GM23338 (cell line): ENCODE measurements at regions not wholly inside any gene's neighbourhood (a gene's known extent, or its start where the extent isn't known, plus 50 kb on each side); places are given as distances from the start of the nearest gene placed in this dataset.

Experiments used
- ATAC-seq: fragments of 200-7000 bp; cut with Tn5 transposase; 3 replicates; pipeline ENCODE4 v1.9.1; 2020
- DNase-seq: peaks from one replicate; pipeline ENCODE4 v3.0.0-alpha.2; 2015; ENCODE audit warnings: low spot score
- H2AFZ ChIP-seq: fragments of 200-600 bp; sonication (generic); 2 replicates; pipeline ENCODE4 v1.8.0; 2016; ENCODE audit warnings: antibody characterized with exemption, mild to moderate bottlenecking, moderate library complexity
- H3F3A ChIP-seq: fragments of 200-600 bp; sonication (generic); replicated peaks from 2 replicates; pipeline ENCODE4 v1.8.0; 2017; ENCODE audit warnings: antibody characterized with exemption, mixed run types, low read depth
- H3K27ac ChIP-seq: fragments of 200-600 bp; sonication (generic); 2 replicates; pipeline ENCODE4 v1.6.1; 2016; ENCODE audit warnings: low read depth
- H3K27me3 ChIP-seq: fragments of 200-600 bp; sonication (generic); 2 replicates; pipeline ENCODE4 v1.8.0; 2016; ENCODE audit warnings: mild to moderate bottlenecking, mixed run types, moderate library complexity; ENCODE audit not compliant: insufficient read depth
- H3K36me3 ChIP-seq: fragments of 200-600 bp; sonication (generic); 2 replicates; pipeline ENCODE4 v1.8.0; 2016; ENCODE audit warnings: mild to moderate bottlenecking; ENCODE audit not compliant: insufficient read depth
- H3K4me1 ChIP-seq: fragments of 200-600 bp; sonication (generic); 2 replicates; pipeline ENCODE4 v1.8.0; 2016; ENCODE audit warnings: mild to moderate bottlenecking, moderate library complexity; ENCODE audit not compliant: insufficient read depth
- H3K4me2 ChIP-seq: fragments of 200-600 bp; sonication (generic); 2 replicates; pipeline ENCODE4 v1.7.1; 2017; ENCODE audit warnings: mixed run types
- H3K4me3 ChIP-seq: fragments of 200-600 bp; sonication (generic); 2 replicates; pipeline ENCODE4 v1.6.1; 2016; ENCODE audit warnings: mixed run types
- H3K79me2 ChIP-seq: fragments of 200-600 bp; sonication (generic); replicated peaks from 2 replicates; pipeline ENCODE4 v1.8.0; 2017; ENCODE audit warnings: mild to moderate bottlenecking; ENCODE audit not compliant: insufficient read depth
- H3K9me2 ChIP-seq: fragments of 200-600 bp; sonication (generic); 2 replicates; pipeline ENCODE4 v1.8.0; 2017; ENCODE audit not compliant: insufficient read depth
- H4K20me1 ChIP-seq: fragments of 200-600 bp; sonication (generic); replicated peaks from 2 replicates; pipeline ENCODE4 v1.8.0; 2017; ENCODE audit warnings: mild to moderate bottlenecking; ENCODE audit not compliant: insufficient read depth
- H3K27ac Mint-ChIP-seq: 2 replicates; pipeline ENCODE4 v1.8.0; 2020; ENCODE audit warnings: inconsistent platforms, mild to moderate bottlenecking, moderate library complexity, mixed read lengths
- H3K27me3 Mint-ChIP-seq: 3 replicates; pipeline ENCODE4 v1.8.0; 2022; ENCODE audit warnings: low read depth, mild to moderate bottlenecking, moderate library complexity, mixed read lengths, inconsistent platforms; ENCODE audit not compliant: insufficient read depth, poor library complexity
- H3K36me3 Mint-ChIP-seq: 3 replicates; pipeline ENCODE4 v1.8.0; 2021; ENCODE audit warnings: low read depth, mild to moderate bottlenecking, inconsistent platforms, moderate library complexity, mixed read lengths
- H3K4me1 Mint-ChIP-seq: 3 replicates; pipeline ENCODE4 v1.8.0; 2020; ENCODE audit warnings: mild to moderate bottlenecking, inconsistent platforms, mixed read lengths
- H3K4me3 Mint-ChIP-seq: 3 replicates; pipeline ENCODE4 v1.8.0; 2021; ENCODE audit warnings: moderate library complexity, mild to moderate bottlenecking, inconsistent platforms, mixed read lengths
- H3K9me3 Mint-ChIP-seq: 3 replicates; pipeline ENCODE4 v1.8.0; 2020; ENCODE audit warnings: moderate library complexity, mild to moderate bottlenecking, inconsistent platforms, mixed read lengths
- CREB1 ChIP-seq: fragments of 250-450 bp; sonication (Bioruptor Pico); IDR thresholded peaks from 2 replicates; pipeline ENCODE4 v1.5.0; 2020; ENCODE audit warnings: low read depth, mild to moderate bottlenecking, moderate library complexity
- EZH2phosphoT487 ChIP-seq: fragments of 200-600 bp; sonication (generic); IDR thresholded peaks from one replicate; pipeline ENCODE4 v1.8.1; 2018; ENCODE audit warnings: antibody characterized with exemption; ENCODE audit not compliant: unreplicated experiment
- NANOG ChIP-seq: IDR thresholded peaks from 2 replicates; pipeline ENCODE4 v1.6.1; 2016; ENCODE audit warnings: antibody characterized with exemption, borderline replicate concordance
- STAT1 ChIP-seq: IDR thresholded peaks from one replicate; pipeline ENCODE4 v1.6.1; 2016; ENCODE audit warnings: antibody characterized with exemption; ENCODE audit not compliant: unreplicated experiment
- TF ChIP-seq, protein P1 (sequence below): fragments of 250-450 bp; sonication (Bioruptor Pico); IDR thresholded peaks from 2 replicates; pipeline ENCODE4 v1.5.0; 2020; ENCODE audit warnings: mild to moderate bottlenecking, moderate library complexity
- TF ChIP-seq, protein P2 (sequence below), 2 experiments: fragments of 200-600 bp in 1 of 2; sonication (generic) in 1 of 2; conservative IDR thresholded peaks; 2 replicates each; pipeline versions ENCODE4 v1.5.1 to v1.6.1; 2016 to 2017; ENCODE audit warnings: antibody characterized with exemption in 2 of 2, low read depth in 2 of 2, mild to moderate bottlenecking in 2 of 2, moderate library complexity in 1 of 2

DNA sequence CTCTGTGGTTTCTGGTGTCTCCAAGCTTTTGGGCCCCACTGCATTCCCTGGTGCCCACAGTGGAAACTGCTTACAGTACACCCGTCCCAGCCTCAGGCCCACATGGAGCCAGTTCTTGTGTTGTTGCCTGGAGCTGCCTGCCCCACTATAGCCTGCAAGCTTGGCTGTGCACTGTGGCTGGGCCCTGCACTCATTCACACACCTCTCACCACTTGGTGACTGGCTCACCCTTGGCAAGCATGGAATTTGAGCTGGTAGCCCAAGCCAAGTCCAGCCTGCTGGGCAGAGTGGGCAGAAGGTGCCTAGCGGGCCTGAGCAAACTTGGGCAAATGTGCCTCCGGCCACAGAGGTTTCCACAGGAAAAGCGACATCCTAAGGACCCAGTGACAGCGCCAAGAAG lies 472.3 kb downstream of the MMUT start:
- Histone ChIP-seq H3K27me3 (no peaks in the 10 kb centered on the region), H3K4me2 (no peak overlapping the region), H2AFZ (no peak overlapping the region), H3K27ac (no peak overlapping the region), H3K36me3 (no peaks in the 10 kb centered on the region), H4K20me1 (no peaks in the 10 kb centered on the region), H3K4me1 (no peaks in the 10 kb centered on the region), H3K4me3 (no peak overlapping the region), H3F3A (no peaks in the 10 kb centered on the region), H3K79me2 (no peaks in the 10 kb centered on the region), H3K9me2 (peaks cover 11% of the 10 kb centered on the region; the same call in 1 of the 2 replicates)
- Mint-ChIP-seq H3K27me3 (peaks cover 2% of the 10 kb centered on the region), H3K27ac (no peak overlapping the region), H3K36me3 (peaks cover 10% of the 10 kb centered on the region; the same call in 2 of the 3 replicates), H3K9me3 (peaks cover 31% of the 10 kb centered on the region; the same call in 2 of the 3 replicates), H3K4me3 (no peak overlapping the region), H3K4me1 (no peaks in the 10 kb centered on the region)
- no peak for ATAC-seq
- no peak for DNase-seq
- TF ChIP-seq NANOG, result no peak
- TF ChIP-seq, protein P1, sequence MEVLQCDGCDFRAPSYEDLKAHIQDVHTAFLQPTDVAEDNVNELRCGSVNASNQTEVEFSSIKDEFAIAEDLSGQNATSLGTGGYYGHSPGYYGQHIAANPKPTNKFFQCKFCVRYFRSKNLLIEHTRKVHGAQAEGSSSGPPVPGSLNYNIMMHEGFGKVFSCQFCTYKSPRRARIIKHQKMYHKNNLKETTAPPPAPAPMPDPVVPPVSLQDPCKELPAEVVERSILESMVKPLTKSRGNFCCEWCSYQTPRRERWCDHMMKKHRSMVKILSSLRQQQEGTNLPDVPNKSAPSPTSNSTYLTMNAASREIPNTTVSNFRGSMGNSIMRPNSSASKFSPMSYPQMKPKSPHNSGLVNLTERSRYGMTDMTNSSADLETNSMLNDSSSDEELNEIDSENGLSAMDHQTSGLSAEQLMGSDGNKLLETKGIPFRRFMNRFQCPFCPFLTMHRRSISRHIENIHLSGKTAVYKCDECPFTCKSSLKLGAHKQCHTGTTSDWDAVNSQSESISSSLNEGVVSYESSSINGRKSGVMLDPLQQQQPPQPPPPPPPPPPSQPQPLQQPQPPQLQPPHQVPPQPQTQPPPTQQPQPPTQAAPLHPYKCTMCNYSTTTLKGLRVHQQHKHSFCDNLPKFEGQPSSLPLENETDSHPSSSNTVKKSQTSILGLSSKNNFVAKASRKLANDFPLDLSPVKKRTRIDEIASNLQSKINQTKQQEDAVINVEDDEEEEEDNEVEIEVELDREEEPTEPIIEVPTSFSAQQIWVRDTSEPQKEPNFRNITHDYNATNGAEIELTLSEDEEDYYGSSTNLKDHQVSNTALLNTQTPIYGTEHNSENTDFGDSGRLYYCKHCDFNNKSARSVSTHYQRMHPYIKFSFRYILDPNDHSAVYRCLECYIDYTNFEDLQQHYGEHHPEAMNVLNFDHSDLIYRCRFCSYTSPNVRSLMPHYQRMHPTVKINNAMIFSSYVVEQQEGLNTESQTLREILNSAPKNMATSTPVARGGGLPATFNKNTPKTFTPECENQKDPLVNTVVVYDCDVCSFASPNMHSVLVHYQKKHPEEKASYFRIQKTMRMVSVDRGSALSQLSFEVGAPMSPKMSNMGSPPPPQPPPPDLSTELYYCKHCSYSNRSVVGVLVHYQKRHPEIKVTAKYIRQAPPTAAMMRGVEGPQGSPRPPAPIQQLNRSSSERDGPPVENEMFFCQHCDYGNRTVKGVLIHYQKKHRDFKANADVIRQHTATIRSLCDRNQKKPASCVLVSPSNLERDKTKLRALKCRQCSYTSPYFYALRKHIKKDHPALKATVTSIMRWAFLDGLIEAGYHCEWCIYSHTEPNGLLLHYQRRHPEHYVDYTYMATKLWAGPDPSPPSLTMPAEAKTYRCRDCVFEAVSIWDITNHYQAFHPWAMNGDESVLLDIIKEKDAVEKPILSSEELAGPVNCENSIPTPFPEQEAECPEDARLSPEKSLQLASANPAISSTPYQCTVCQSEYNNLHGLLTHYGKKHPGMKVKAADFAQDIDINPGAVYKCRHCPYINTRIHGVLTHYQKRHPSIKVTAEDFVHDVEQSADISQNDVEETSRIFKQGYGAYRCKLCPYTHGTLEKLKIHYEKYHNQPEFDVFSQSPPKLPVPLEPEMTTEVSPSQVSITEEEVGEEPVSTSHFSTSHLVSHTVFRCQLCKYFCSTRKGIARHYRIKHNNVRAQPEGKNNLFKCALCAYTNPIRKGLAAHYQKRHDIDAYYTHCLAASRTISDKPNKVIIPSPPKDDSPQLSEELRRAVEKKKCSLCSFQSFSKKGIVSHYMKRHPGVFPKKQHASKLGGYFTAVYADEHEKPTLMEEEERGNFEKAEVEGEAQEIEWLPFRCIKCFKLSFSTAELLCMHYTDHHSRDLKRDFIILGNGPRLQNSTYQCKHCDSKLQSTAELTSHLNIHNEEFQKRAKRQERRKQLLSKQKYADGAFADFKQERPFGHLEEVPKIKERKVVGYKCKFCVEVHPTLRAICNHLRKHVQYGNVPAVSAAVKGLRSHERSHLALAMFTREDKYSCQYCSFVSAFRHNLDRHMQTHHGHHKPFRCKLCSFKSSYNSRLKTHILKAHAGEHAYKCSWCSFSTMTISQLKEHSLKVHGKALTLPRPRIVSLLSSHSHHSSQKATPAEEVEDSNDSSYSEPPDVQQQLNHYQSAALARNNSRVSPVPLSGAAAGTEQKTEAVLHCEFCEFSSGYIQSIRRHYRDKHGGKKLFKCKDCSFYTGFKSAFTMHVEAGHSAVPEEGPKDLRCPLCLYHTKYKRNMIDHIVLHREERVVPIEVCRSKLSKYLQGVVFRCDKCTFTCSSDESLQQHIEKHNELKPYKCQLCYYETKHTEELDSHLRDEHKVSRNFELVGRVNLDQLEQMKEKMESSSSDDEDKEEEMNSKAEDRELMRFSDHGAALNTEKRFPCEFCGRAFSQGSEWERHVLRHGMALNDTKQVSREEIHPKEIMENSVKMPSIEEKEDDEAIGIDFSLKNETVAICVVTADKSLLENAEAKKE (CRISPR knock-in tag), result no peak
- TF ChIP-seq, protein P2, sequence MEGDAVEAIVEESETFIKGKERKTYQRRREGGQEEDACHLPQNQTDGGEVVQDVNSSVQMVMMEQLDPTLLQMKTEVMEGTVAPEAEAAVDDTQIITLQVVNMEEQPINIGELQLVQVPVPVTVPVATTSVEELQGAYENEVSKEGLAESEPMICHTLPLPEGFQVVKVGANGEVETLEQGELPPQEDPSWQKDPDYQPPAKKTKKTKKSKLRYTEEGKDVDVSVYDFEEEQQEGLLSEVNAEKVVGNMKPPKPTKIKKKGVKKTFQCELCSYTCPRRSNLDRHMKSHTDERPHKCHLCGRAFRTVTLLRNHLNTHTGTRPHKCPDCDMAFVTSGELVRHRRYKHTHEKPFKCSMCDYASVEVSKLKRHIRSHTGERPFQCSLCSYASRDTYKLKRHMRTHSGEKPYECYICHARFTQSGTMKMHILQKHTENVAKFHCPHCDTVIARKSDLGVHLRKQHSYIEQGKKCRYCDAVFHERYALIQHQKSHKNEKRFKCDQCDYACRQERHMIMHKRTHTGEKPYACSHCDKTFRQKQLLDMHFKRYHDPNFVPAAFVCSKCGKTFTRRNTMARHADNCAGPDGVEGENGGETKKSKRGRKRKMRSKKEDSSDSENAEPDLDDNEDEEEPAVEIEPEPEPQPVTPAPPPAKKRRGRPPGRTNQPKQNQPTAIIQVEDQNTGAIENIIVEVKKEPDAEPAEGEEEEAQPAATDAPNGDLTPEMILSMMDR (conservative IDR thresholded peaks at IDR 0.05; ENCODE audit: low read depth in 2 of 2), result no peak
- no peak for TF ChIP-seq CREB1
- TF ChIP-seq STAT1, result no peak
- no peak for TF ChIP-seq EZH2phosphoT487
